Astrocyte of the cerebellum (primary cell): ENCODE measurements at regions not wholly inside any gene's neighbourhood (a gene's known extent, or its start where the extent isn't known, plus 50 kb on each side); places are given as distances from the start of the nearest gene placed in this dataset.
"Not testable (repeated sequence)": the region's sequence is repeated elsewhere in the genome, so short reads cannot be mapped to it uniquely, and the experiment has no call there.

Source experiments
- DNase-seq: peaks from one replicate; pipeline ENCODE4 v3.0.0-alpha.2; 2011; ENCODE audit warnings: low read depth
- H3K4me3 ChIP-seq: 2 replicates; pipeline ENCODE4 v1.5.1; 2011; ENCODE audit warnings: mild to moderate bottlenecking, low read depth, low read length, moderate library complexity
- CTCF ChIP-seq: IDR thresholded peaks from 2 replicates; pipeline ENCODE4 v1.5.1; 2012; ENCODE audit warnings: low read length, low read depth, moderate library complexity, mild to moderate bottlenecking; ENCODE audit errors: missing control alignments
- in situ Hi-C: cut with HindIII; loops from 2 replicates; pipeline ENCODE4 v1.10.0; 2017; ENCODE audit warnings: low sequenced_read_pairs

- H3K4me3 ChIP-seq, result no peak overlapping the region
- no peak for DNase-seq
- peak; percentile 10 for TF ChIP-seq CTCF
- in situ Hi-C loops, result no loop called here
Measured at GRCh38 chrX:52271206-52271605, 86.5 kb downstream of the MAGED4 start.

- DNase-seq, result no peak
- no peak overlapping the region for H3K4me3 ChIP-seq
- in situ Hi-C loops, result no loop called here
- no peak for TF ChIP-seq CTCF
Measured at GRCh38 chrX:52277666-52278065, 91.2 kb upstream of the XAGE2 start.

GRCh38 chrX:52280812-52281211 is 88.0 kb upstream of the XAGE2 start:
- in situ Hi-C loops, result no loop called here
- no peak overlapping the region for H3K4me3 ChIP-seq
- TF ChIP-seq CTCF, result no peak
- DNase-seq, result no peak

- TF ChIP-seq CTCF, result no peak
- no peak for DNase-seq
- in situ Hi-C loops, result no loop called here
- H3K4me3 ChIP-seq, result no peak overlapping the region
Measured at GRCh38 chrX:52284865-52285264, 84.0 kb upstream of the XAGE2 start.

GRCh38 chrX:52298968-52299367 is 69.9 kb upstream of the XAGE2 start:
- in situ Hi-C loops, H3K4me3 ChIP-seq, DNase-seq: not testable (repeated sequence)

GRCh38 chrX:52308532-52308931 is 60.3 kb upstream of the XAGE2 start:
- H3K4me3 ChIP-seq, DNase-seq, in situ Hi-C loops: not testable (repeated sequence)
